Thoracic aorta (tissue), 2 donors: ENCODE measurements at regions not wholly inside any gene's neighbourhood (a gene's known extent, or its start where the extent isn't known, plus 50 kb on each side); places are given as distances from the start of the nearest gene placed in this dataset.

Experiments used
- ATAC-seq: fragments of 150-250 bp; one replicate; pipeline ENCODE4 v1.8.0; 2017; ENCODE audit warnings: low read depth; ENCODE audit not compliant: insufficient number of reproducible peaks, low FRiP score
- DNase-seq: peaks from one replicate; pipeline ENCODE4 v3.0.0-alpha.2; 2020; ENCODE audit warnings: low spot score
- H3K27ac ChIP-seq, 2 donors: fragments of 200-600 bp; sonication (generic); 1 replicate in 1 of 2; 2 replicates in 1 of 2; pipeline ENCODE4 v1.5.1; 2016; ENCODE audit warnings: mild to moderate bottlenecking in 2 of 2, moderate library complexity in 2 of 2
- H3K27me3 ChIP-seq: fragments of 200-600 bp; sonication (generic); replicated peaks from 2 replicates; pipeline ENCODE4 v1.6.0; 2016; ENCODE audit warnings: mild to moderate bottlenecking; ENCODE audit not compliant: insufficient read depth
- H3K36me3 ChIP-seq: fragments of 200-600 bp; sonication (generic); one replicate; pipeline ENCODE4 v1.5.1; 2016
- H3K4me1 ChIP-seq, 2 donors: fragments of 200-600 bp; sonication (generic); 1 replicate in 1 of 2; 2 replicates in 1 of 2; pipeline versions ENCODE4 v1.5.1 to v1.6.0; 2016; ENCODE audit warnings: low read depth in 2 of 2, mild to moderate bottlenecking in 1 of 2; ENCODE audit not compliant: control insufficient read depth in 1 of 2
- H3K4me3 ChIP-seq: fragments of 200-600 bp; sonication (generic); 2 replicates; pipeline ENCODE4 v1.5.1; 2016; ENCODE audit warnings: mild to moderate bottlenecking
- H3K9me3 ChIP-seq: fragments of 200-600 bp; sonication (generic); 2 replicates; pipeline ENCODE4 v1.5.1; 2016
- CTCF ChIP-seq: fragments of 200-600 bp; sonication (generic); IDR thresholded peaks from one replicate; pipeline ENCODE4 v1.5.1; 2019; ENCODE audit warnings: antibody characterized with exemption

GRCh38 chr1:166470441-166470840 is 303.6 kb upstream of the FAM78B start:
- no peaks in the 10 kb centered on the region for H3K9me3 ChIP-seq
- no peak overlapping the region for H3K4me3 ChIP-seq
- H3K27ac ChIP-seq, result no peak overlapping the region
- no peaks in the 10 kb centered on the region for H3K27me3 ChIP-seq
- TF ChIP-seq CTCF, result no peak
- no peaks in the 10 kb centered on the region for H3K4me1 ChIP-seq
- DNase-seq (no peak), ATAC-seq (no peak)
- H3K36me3 ChIP-seq, result no peaks in the 10 kb centered on the region

- TF ChIP-seq CTCF, result no peak
- Histone ChIP-seq H3K4me1 (no peaks in the 10 kb centered on the region), H3K27ac (no peak overlapping the region), H3K9me3 (no peaks in the 10 kb centered on the region), H3K4me3 (no peak overlapping the region), H3K27me3 (no peaks in the 10 kb centered on the region), H3K36me3 (no peaks in the 10 kb centered on the region)
- no peak for ATAC-seq
- DNase-seq, result no peak
Measured at GRCh38 chr1:166471359-166471758, 304.6 kb upstream of the FAM78B start.

GRCh38 chr1:166479052-166479631 is 312.3 kb upstream of the FAM78B start:
- DNase-seq, result no peak
- ATAC-seq, result no peak
- H3K36me3 ChIP-seq, result no peaks in the 10 kb centered on the region
- peak; percentile 75 for TF ChIP-seq CTCF
- no peak overlapping the region for H3K27ac ChIP-seq
- no peak overlapping the region for H3K4me3 ChIP-seq
- no peaks in the 10 kb centered on the region for H3K4me1 ChIP-seq
- no peaks in the 10 kb centered on the region for H3K9me3 ChIP-seq
- no peaks in the 10 kb centered on the region for H3K27me3 ChIP-seq

- TF ChIP-seq CTCF, result no peak
- no peaks in the 10 kb centered on the region for H3K27me3 ChIP-seq
- ATAC-seq, result no peak
- H3K9me3 ChIP-seq, result no peaks in the 10 kb centered on the region
- H3K4me1 ChIP-seq, result no peaks in the 10 kb centered on the region
- H3K4me3 ChIP-seq, result no peak overlapping the region
- no peaks in the 10 kb centered on the region for H3K36me3 ChIP-seq
- DNase-seq, result no peak
- no peak overlapping the region for H3K27ac ChIP-seq
Measured at GRCh38 chr1:166484471-166484870, 317.7 kb upstream of the FAM78B start.

- Histone ChIP-seq H3K27ac (no peak overlapping the region), H3K27me3 (no peaks in the 10 kb centered on the region), H3K4me3 (no peak overlapping the region), H3K4me1 (no peaks in the 10 kb centered on the region), H3K9me3 (no peaks in the 10 kb centered on the region), H3K36me3 (no peaks in the 10 kb centered on the region)
- ATAC-seq (no peak), DNase-seq (no peak)
- no peak for TF ChIP-seq CTCF
Measured at GRCh38 chr1:166484871-166485270, 318.1 kb upstream of the FAM78B start.
